GM19043 (cell line): ENCODE measurements at regions not wholly inside any gene's neighbourhood (a gene's known extent, or its start where the extent isn't known, plus 50 kb on each side); places are given as distances from the start of the nearest gene placed in this dataset.

ENCODE experiments used
- ATAC-seq: cut with Tn5 transposase; IDR thresholded peaks from one replicate; pipeline ENCODE4 v1.9.1; 2021; ENCODE audit warnings: low read depth; ENCODE audit not compliant: unreplicated experiment

- ATAC-seq, result no peak
These were observed 96.3 kb upstream of the DPYD start for GRCh38 chr1:98017184-98017583.

DNA sequence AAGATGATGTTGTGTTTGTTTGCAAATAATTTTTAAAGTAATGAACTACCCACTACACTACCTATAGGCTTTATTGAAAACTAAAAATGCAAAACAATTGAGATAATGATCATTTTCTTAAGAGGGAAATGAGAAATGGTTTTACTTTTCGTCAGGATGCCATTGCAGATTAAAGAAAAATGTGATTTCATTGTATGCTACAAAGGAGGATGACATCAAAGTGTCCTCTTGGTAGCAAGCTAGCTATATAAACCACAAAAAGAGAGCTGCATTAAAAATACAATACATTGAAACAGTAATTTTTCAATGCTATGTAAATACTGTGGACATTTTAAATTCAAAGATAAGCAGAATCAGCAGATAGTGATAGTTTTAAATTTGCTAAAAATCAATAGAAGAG lies 87.5 kb upstream of the DPYD start:
- ATAC-seq, result no peak

DNA sequence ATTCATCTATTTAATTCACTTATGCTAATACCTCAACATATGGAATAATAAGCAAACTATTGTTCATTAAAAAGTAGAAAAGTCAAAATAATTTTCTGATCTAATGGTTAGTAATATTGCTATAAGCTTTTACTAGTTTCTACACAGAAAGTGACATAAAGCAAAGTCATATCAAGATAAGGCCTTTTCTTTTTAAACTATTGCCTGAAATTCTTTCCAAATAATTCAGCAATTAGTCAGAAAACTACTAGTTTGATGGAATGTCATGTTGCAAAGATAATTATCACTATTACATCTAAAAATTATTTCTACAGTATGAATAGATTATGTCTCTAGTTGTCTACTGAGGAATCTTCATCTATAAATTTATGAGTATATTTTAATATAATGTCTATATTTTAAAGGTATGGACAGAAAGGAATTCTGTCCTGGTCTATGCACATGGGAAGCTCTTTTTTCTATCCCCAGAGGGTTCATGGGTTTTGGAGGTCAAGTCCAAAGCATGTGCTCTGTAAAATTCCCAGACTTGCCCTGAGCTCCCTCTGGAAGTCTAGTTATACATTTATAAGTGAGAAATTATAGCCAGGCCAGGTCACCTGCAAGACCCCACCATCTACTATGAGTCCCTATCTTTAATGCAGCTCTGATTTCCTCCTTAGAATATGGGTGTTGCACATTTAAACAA lies 84.6 kb upstream of the DPYD start:
- no peak for ATAC-seq

DNA sequence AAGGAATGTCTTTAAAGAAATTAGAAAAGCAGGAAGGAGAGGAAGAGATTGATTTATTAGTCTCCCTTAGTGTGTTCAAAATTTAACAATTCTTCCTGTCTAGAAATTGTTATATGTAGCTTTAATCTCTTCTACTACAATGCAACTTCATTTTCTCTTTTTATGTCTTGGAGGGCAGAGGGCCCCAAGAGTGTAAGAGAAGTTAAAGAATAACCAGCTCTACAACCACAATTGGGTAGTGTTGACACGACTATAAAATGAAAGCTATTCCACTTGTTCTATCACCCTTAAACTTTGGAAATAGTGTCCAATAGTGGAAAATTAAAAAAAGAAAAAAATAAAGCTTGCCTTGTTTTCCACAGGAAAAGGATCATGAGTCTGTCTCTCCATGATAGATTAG lies 82.6 kb upstream of the DPYD start:
- no peak for ATAC-seq

GRCh38 chr1:98002288-98002687 lies 81.5 kb upstream of the DPYD start:
- ATAC-seq, result no peak

GRCh38 chr1:98001764-98002163 lies 80.9 kb upstream of the DPYD start:
- ATAC-seq, result no peak

GRCh38 chr1:97999320-97999719 lies 78.5 kb upstream of the DPYD start:
- ATAC-seq, result no peak

- no peak for ATAC-seq
These were observed 76.0 kb upstream of the DPYD start for GRCh38 chr1:97996880-97997279.

DNA sequence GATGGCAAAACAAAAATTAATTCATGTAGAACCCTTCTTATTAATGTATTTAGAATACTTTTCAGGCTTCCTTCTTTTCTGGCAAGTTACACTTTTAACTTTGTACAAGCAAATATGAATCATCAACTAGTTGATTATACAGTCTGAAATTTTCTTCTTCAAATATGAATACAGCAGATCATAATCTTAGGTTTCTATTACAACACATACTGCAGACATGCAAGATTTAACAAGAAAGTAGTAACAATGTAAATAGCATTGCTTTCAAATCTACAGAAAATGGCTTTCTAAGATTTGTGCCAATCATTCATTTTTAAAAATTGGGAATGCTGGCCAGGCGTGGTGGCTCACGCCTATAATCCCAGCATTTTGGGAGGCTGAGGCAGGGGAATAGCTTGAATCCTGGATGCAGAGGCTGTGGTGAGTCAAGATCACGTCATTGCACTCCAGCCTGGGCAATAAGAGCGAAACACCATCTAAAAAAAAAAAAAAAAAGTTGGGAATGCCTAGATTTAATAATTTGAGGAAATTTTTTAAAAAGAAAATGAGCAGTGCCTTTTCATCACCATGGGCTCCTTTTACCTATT lies 68.4 kb upstream of the DPYD start:
- no peak for ATAC-seq

DNA sequence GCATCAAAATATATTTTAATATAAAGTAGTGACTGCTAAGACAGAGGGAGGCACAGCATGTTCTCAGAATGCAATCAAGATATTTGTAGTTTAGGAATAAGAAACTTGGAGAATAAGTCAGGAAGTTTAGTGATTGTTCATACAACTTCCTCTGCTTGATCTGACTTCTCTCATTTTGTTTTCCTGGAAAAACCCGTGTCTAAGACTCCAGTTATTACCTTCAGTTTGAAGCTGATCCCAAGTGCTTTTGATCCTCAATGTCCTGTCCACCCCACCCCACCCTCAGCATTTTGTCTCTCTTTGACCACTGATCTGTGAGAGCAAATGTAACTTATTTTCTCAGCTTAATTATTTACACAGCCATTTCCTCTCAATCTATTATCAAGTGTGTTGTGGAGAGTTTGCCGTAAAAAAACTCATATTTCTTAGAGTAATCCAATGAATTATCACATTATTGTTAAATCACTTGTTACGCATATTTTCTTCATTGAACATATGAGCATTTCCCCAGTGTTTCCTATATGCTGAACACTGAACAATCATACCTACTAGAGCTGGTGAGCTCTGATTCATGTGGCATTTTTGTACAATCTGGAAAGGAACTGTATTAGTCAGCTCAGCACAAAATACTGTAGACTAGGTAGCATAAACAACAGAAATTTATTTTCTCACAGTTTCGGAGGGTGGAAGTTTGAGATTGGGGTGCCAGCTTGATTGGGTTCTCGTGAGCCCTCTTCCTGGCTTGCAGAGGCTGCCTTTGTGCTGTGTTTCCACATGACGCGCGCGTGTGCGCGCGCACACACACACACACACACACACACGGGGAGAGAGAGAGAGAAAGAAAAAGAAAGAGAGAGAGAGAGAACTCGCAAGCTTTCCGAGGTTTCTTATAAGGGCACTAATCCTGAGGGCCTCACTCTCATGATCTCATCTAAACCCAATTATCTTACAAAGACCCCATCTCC lies 65.5 kb upstream of the DPYD start:
- ATAC-seq, result no peak

DNA sequence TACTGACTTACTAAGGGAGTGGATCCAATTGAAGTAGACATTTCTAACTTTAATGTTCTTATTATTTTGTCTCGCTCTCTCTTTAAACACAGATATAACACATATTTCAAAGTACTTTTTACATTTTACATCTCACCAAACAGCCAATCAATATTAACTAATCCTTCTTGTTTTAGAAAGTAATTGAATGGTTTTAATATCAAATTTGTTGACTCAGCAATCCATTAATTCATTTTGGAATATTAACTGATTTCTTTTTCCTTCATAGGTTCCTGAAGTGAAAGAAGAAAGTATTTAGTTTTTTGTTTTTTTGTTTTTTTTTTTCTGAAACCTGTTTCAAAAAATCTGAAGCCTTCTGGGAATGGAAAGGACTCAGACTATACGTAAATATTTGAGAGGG lies 62.3 kb upstream of the DPYD start:
- no peak for ATAC-seq

DNA sequence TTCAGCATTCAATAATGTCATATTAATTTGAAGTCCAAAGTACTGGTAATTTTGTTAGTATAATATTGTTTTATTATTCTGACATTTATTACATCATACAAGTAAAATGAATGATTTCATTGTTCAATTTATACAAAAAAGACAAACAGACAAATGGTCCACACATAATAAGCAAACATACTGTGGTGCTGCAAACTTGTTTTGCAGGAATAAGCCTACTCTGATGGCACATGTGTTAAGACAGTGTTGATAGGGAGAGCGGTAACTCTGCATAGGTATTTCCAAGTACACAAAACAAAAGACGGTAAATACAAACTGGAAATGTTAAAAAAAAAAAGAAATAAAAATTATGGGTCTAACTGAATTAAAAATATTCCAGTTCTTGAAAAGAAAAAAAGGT lies 59.7 kb upstream of the DPYD start:
- ATAC-seq, result no peak

DNA sequence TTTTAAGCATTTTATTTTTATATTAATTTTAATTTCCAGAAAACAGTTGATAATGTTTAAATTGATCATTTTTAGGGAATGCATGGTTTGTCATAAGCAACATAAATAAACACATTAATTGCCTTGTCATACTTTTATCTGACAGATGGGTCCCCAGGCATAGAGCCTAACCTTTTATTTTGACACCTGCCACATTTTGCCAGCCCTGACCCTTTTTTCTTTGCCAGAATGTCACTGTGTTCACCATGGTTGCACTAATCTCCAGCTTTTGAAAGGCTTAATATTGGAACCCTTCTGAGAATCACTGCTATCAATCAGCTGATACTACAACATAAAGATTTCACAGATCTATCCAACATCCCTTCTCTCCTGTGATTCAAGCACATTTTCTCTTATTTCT lies 56.0 kb upstream of the DPYD start:
- ATAC-seq, result no peak
